Mammary epithelial cell (primary cell): ENCODE measurements at regions not wholly inside any gene's neighbourhood (a gene's known extent, or its start where the extent isn't known, plus 50 kb on each side); places are given as distances from the start of the nearest gene placed in this dataset.

Source experiments
- EZH2 ChIP-seq: IDR thresholded peaks from 2 replicates; pipeline ENCODE4 v1.6.1; 2012; ENCODE audit warnings: low read length, inconsistent platforms, borderline replicate concordance
- TF ChIP-seq, protein P1 (sequence below), 2 donors: IDR thresholded peaks in 1 of 2; conservative IDR thresholded peaks in 1 of 2; 2 replicates each; pipeline ENCODE4 v1.5.1; 2011 to 2012; ENCODE audit warnings: inconsistent platforms in 2 of 2, low read length in 2 of 2, mild to moderate bottlenecking in 2 of 2, control low read depth in 1 of 2, low read depth in 1 of 2; ENCODE audit not compliant: insufficient read depth in 1 of 2; ENCODE audit errors: extremely low read depth in 1 of 2

DNA sequence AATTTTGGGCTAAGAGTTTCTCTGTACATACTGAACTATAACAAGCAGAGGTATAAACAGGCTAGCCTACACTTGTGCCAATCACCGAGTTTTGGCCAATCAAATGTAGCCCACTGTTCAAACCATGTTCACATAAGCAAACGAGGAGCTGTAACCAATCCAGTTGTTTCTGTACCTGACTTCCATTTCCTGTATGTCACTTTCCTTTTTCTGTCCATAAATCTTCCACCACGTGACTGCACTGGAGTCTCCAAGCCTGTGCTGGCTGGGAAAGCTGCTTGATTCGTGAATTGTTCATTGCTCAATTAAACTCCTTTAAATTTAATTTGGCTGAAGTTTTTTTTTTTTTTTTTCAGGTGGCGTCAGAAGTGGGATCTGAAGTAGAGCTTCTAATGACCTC is 332.9 kb downstream of the RNF144B start:
- TF ChIP-seq, protein P1, sequence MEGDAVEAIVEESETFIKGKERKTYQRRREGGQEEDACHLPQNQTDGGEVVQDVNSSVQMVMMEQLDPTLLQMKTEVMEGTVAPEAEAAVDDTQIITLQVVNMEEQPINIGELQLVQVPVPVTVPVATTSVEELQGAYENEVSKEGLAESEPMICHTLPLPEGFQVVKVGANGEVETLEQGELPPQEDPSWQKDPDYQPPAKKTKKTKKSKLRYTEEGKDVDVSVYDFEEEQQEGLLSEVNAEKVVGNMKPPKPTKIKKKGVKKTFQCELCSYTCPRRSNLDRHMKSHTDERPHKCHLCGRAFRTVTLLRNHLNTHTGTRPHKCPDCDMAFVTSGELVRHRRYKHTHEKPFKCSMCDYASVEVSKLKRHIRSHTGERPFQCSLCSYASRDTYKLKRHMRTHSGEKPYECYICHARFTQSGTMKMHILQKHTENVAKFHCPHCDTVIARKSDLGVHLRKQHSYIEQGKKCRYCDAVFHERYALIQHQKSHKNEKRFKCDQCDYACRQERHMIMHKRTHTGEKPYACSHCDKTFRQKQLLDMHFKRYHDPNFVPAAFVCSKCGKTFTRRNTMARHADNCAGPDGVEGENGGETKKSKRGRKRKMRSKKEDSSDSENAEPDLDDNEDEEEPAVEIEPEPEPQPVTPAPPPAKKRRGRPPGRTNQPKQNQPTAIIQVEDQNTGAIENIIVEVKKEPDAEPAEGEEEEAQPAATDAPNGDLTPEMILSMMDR (conservative IDR thresholded peaks at IDR 0.05 in 1 of 2, IDR thresholded peaks at IDR 0.05 in 1 of 2; ENCODE audit: extremely low read depth in 1 of 2, insufficient read depth in 1 of 2, low read depth in 1 of 2, low read length in 2 of 2) = no peak
- TF ChIP-seq EZH2 = no peak
